ENCODE measurements at regions not wholly inside any gene's neighbourhood (a gene's known extent, or its start where the extent isn't known, plus 50 kb on each side); places are given as distances from the start of the nearest gene placed in this dataset.

DNA sequence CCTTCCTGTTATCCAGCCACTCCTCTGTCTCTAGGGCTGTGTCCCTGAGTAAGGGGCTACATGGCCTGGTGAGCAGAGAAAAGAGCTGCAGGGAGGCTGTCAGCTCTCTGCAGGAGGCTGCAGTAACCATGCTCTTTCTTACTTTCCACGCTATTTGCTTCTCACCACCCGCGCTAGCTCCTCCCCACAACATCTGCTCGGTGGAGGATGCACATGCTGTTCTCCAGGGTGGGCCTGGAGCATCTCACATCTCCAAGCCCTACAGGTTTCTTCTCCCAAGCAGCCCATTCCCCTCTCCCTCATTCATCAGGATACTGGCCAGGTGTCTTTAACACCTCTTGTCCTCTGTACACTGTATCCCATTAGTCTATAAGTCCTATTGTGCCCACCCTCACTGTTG, 103.8 kb downstream of the IER5 start:
- TF ChIP-seq POLR2A (IDR thresholded peaks at IDR 0.05): no peak
- TF ChIP-seq, protein P1, sequence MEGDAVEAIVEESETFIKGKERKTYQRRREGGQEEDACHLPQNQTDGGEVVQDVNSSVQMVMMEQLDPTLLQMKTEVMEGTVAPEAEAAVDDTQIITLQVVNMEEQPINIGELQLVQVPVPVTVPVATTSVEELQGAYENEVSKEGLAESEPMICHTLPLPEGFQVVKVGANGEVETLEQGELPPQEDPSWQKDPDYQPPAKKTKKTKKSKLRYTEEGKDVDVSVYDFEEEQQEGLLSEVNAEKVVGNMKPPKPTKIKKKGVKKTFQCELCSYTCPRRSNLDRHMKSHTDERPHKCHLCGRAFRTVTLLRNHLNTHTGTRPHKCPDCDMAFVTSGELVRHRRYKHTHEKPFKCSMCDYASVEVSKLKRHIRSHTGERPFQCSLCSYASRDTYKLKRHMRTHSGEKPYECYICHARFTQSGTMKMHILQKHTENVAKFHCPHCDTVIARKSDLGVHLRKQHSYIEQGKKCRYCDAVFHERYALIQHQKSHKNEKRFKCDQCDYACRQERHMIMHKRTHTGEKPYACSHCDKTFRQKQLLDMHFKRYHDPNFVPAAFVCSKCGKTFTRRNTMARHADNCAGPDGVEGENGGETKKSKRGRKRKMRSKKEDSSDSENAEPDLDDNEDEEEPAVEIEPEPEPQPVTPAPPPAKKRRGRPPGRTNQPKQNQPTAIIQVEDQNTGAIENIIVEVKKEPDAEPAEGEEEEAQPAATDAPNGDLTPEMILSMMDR (IDR thresholded peaks at IDR 0.05): no peak
